Breast epithelium (tissue), 4 donors: ENCODE measurements at regions not wholly inside any gene's neighbourhood (a gene's known extent, or its start where the extent isn't known, plus 50 kb on each side); places are given as distances from the start of the nearest gene placed in this dataset.
"Not testable (repeated sequence)": the region's sequence is repeated elsewhere in the genome, so short reads cannot be mapped to it uniquely, and the experiment has no call there.

Source experiments
- DNase-seq, 2 donors: peaks; one replicate each; pipeline ENCODE4 v3.0.0-alpha.2; 2019; ENCODE audit warnings: low spot score in 2 of 2
- H3K27ac ChIP-seq, 2 donors: fragments of 200-600 bp; sonication (generic) in 1 of 2; one replicate each; pipeline ENCODE4 v1.5.1; 2016 to 2019; ENCODE audit warnings: mild to moderate bottlenecking in 1 of 2
- H3K27me3 ChIP-seq, 2 donors: fragments of 200-600 bp; sonication (generic) in 1 of 2; one replicate each; pipeline versions ENCODE4 v1.5.1 to v1.6.0; 2017 to 2019; ENCODE audit warnings: control low read depth in 1 of 2, mild to moderate bottlenecking in 1 of 2
- H3K36me3 ChIP-seq: fragments of 200-600 bp; one replicate; pipeline ENCODE4 v1.5.1; 2019
- H3K4me1 ChIP-seq, 2 donors: fragments of 200-600 bp; sonication (generic); one replicate each; pipeline ENCODE4 v1.5.1; 2016 to 2019; ENCODE audit warnings: control low read depth in 1 of 2
- H3K4me3 ChIP-seq, 3 donors: fragments of 200-600 bp; sonication (generic); 1 replicate in 2 of 3; 2 replicates in 1 of 3; pipeline ENCODE4 v1.5.1; 2016 to 2019; ENCODE audit warnings: mild to moderate bottlenecking in 3 of 3, moderate library complexity in 2 of 3
- H3K9me3 ChIP-seq, 2 donors: fragments of 200-600 bp; sonication (generic) in 1 of 2; one replicate each; pipeline ENCODE4 v1.5.1; 2016 to 2019; ENCODE audit warnings: control low read depth in 1 of 2
- CTCF ChIP-seq, 3 donors: fragments of 450-650 bp; IDR thresholded peaks; one replicate each; pipeline ENCODE4 v1.5.1; 2016 to 2017; ENCODE audit warnings: antibody characterized with exemption in 3 of 3, mild to moderate bottlenecking in 3 of 3, moderate library complexity in 3 of 3
- POLR2A ChIP-seq: fragments of 450-650 bp; IDR thresholded peaks from one replicate; pipeline ENCODE4 v1.6.1; 2016; ENCODE audit warnings: antibody characterized with exemption, mild to moderate bottlenecking, moderate library complexity
- POLR2AphosphoS5 ChIP-seq, 3 donors: sonication (generic); formaldehyde crosslinking; IDR thresholded peaks; one replicate each; pipeline ENCODE4 v1.6.1; 2017; ENCODE audit warnings: antibody characterized with exemption in 3 of 3
- intact Hi-C: fragments of 100-400 bp; cut with DNase I; formaldehyde crosslinking; loops from one replicate; pipeline ENCODE4 v1.15.1; 2023; ENCODE audit warnings: low total_unique reads

GRCh38 chr12:131274906-131275305, 321.2 kb downstream of the ADGRD1 start:
- H3K4me1 ChIP-seq: no peaks in the 10 kb centered on the region
- H3K27me3 ChIP-seq: peaks cover 0 to 10% of the 10 kb centered on the region in 2 donors
- no peaks in the 10 kb centered on the region for H3K36me3 ChIP-seq
- H3K27ac ChIP-seq: no peak overlapping the region
- H3K4me3 ChIP-seq: no peak overlapping the region
- H3K9me3 ChIP-seq: no peaks in the 10 kb centered on the region
- intact Hi-C loops: no loop called here
- TF ChIP-seq POLR2AphosphoS5 (IDR thresholded peaks at IDR 0.05): no peak
- TF ChIP-seq POLR2A: no peak
- TF ChIP-seq CTCF (IDR thresholded peaks at IDR 0.05): no peak
- no peak for DNase-seq

DNA sequence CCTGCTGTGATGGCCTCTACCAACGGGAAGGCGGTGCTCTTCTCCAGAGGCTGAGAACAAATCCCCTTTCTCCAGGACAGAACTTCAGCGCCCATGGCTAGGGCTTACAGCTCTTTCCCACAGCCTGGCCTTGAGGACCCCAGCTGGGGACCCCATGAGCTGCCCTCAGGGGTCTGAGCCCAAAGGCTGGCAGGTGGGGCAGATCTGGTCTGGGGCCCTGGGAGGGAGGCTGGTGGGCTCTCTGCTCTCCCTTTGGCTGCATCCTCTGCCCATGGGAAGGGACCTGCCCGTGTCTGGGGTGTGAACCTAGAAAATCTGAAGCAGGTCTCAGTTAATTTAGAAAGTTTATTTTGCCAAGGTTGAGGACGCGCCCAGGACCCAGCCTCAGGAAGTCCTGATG, 322.1 kb downstream of the ADGRD1 start:
- no peak for DNase-seq
- intact Hi-C loops: no loop called here
- TF ChIP-seq POLR2A: no peak
- TF ChIP-seq POLR2AphosphoS5 (IDR thresholded peaks at IDR 0.05): no peak
- TF ChIP-seq CTCF (IDR thresholded peaks at IDR 0.05): no peak

GRCh38 chr12:131276501-131277185, 322.9 kb downstream of the ADGRD1 start:
- H3K36me3 ChIP-seq: no peaks in the 10 kb centered on the region
- intact Hi-C loops: no loop called here
- H3K4me3 ChIP-seq: no peak overlapping the region
- no peak for DNase-seq
- H3K9me3 ChIP-seq: no peaks in the 10 kb centered on the region
- peaks cover 0 to 15% of the 10 kb centered on the region in 2 donors for H3K27me3 ChIP-seq
- no peak for TF ChIP-seq POLR2AphosphoS5 (IDR thresholded peaks at IDR 0.05)
- TF ChIP-seq POLR2A: no peak
- TF ChIP-seq CTCF (IDR thresholded peaks at IDR 0.05): no peak
- no peak overlapping the region for H3K27ac ChIP-seq
- H3K4me1 ChIP-seq: no peaks in the 10 kb centered on the region

More for the DNA sequence above, 322.1 kb downstream of the ADGRD1 start:
- H3K4me3 ChIP-seq: no peak overlapping the region
- no peaks in the 10 kb centered on the region for H3K36me3 ChIP-seq
- no peaks in the 10 kb centered on the region for H3K9me3 ChIP-seq
- no peaks in the 10 kb centered on the region for H3K4me1 ChIP-seq
- H3K27ac ChIP-seq: no peak overlapping the region
- H3K27me3 ChIP-seq: peaks cover 0 to 14% of the 10 kb centered on the region in 2 donors

DNA sequence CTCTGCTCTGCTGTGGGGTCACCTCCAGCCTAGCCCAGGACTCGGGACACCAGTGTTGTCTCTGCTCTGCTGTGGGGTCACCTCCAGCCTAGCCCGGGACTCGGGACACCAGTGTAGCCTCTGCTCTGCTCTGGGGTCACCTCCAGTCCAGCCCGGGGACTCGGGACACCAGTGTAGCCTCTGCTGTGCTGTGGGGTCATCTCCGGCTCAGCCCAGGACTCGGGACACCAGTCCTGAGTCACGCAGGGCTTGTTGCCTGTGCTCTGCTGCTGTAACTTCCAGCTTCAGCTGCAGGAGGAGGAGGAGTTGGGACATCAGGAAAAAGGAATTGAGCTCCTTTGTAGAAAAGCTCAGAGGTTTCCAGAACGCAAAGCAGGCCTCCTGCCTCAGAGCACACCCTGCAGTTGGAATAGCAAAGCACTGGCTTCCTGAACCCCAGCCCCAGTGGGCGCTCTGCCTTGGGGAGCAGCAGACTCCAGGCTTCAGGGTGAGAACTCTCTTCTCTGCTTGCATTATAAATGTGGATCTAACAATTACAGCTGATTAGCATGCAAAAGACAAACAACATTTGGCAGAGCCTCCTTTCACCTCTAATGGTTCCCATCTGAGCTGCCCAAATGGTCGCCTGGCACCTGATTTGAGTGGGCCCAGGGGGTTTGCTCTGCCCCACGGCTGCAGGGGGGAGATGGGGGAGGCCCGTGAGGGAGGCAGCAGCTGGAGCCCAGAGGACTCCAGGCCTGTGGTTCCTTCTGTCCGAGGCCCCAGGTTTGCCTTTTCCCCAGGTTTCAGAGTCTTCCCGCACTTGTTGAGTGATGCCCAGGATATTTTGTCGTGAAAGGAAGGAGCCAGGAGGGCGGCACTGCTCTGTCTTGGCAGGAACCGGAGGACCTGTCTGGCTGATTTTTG, 323.7 kb downstream of the ADGRD1 start:
- intact Hi-C loops, H3K36me3 ChIP-seq, H3K27ac ChIP-seq, H3K9me3 ChIP-seq, DNase-seq, H3K4me3 ChIP-seq, H3K4me1 ChIP-seq: not testable (repeated sequence)
- H3K27me3 ChIP-seq: peaks cover 0 to 15% of the 10 kb centered on the region in 2 donors

DNA sequence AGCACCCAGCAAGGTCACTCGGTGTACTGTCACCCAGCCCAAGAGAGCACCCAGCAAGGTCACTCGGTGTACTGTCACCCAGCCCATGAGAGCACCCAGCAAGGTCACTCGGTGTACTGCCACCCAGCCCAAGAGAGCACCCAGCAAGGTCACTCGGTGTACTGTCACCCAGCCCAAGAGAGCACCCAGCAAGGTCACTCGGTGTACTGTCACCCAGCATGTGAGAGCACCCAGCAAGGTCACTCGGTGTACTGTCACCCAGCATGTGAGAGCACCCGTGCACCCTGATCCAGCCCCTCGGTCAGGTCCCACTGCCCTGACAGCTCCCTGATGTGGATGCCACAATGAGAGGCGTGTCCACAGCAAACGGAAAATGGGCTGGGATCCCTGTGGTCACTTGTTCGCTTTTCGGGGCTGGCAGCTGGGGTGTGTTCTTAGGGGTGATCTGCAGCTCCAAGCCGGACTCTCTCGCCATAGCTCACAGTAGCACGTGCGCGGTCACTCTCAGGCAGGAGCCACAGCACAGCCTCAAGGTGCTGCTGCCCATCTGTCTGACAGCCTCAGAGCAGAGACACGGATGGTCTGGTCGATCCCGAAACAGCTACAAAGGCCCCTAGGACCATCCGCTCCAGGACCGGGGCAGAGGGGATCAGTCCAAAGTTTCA, 324.9 kb downstream of the ADGRD1 start:
- not testable (repeated sequence) for H3K9me3 ChIP-seq

More for the DNA sequence above, 324.9 kb downstream of the ADGRD1 start:
- DNase-seq, H3K4me3 ChIP-seq, H3K27ac ChIP-seq, intact Hi-C loops, H3K4me1 ChIP-seq, H3K36me3 ChIP-seq: not testable (repeated sequence)
- peaks cover 0 to 15% of the 10 kb centered on the region in 2 donors for H3K27me3 ChIP-seq
